GM19035 (cell line): ENCODE measurements at regions not wholly inside any gene's neighbourhood (a gene's known extent, or its start where the extent isn't known, plus 50 kb on each side); places are given as distances from the start of the nearest gene placed in this dataset.

Experiments used
- ATAC-seq: cut with Tn5 transposase; IDR thresholded peaks from one replicate; pipeline ENCODE4 v1.9.1; 2021; ENCODE audit not compliant: unreplicated experiment

DNA sequence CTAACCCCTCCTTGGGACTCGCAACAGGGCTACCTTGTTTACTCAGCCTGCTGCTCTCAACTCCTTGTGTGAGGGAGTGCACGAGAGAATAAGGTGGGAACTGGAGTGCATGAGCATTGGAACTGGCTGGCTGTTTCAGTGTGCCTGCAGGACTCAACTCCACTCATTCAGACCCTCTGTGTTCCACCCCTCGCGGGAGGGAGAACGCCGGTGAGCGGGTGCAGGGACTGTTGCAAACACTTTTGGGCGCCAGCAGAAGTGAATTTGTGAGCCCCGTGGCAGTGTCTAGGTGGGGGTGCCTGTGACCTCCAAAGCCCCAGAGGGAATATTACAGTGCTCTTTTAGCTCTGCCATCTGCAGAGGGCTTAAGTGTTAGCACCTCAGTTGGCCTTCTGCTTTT lies 1978.3 kb upstream of the PIK3C3 start:
- ATAC-seq, result no peak

DNA sequence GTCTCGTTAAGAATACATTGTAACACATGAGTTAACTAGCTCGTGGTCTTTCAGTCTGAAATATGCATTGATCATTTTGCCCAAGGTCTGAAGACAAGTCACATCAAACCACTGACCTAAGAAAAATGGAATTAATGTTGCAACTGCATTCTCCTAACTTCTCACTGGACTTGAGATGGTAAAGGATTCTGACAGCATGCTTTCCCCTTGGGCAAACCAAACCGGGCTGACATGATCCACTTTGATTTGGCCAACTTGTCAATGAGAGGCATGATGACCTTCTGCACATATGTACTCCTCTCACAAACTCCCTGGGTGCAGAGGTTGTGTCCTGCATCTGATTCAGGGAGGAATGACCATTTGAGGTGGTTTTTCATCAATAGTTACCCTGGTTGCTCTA lies 1982.5 kb upstream of the PIK3C3 start:
- ATAC-seq, result no peak

DNA sequence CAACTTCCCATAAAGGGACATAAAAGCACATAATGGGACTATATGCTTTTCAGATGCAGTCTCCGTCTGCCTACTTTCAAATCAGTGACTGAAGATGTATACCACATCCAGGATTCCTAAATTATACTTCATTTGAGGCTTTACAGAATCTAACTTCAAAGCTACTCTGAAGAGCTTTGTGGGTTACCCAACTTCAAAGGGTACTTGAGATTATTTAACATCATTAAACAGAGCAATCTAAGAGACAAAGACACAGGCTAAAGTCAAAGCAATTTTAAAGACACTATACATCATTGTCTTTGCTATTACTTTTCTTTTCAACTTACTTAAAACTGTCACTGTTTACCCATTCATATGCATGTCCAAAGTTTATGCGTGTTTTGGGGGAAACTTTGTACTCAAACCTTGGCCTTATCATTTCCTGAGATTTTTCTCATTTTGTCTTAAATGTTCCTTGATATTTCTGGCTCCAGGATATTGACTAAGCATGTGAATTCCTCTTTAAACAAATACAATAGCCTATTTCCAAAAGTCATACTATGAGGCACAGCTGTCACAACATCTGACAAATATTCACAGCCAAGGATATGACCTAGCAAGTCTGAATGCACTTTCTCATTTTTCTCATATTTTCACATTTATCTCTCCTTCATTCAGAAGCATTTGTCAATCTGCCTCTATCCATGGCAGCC lies 1985.1 kb upstream of the PIK3C3 start:
- no peak for ATAC-seq

DNA sequence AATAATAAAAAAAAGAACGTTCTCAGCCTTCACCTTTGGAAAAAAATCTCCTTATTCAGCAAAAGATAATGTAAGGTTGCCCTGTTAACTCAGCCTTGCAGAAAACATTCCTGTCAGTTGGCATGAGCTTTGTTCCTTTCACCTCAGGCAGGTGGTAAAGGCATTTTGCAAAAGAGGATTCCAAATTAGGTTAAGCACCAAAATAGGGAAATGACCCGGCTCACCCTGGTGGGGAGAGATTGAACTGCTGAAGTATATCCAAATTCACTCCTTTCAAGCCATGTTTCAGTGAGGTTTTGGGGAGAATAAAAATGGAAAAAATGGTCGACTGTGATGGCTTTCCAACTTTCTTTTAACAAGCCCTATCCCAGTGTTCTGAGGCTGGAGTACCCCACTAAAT lies 1988.8 kb upstream of the PIK3C3 start:
- ATAC-seq, result no peak

DNA sequence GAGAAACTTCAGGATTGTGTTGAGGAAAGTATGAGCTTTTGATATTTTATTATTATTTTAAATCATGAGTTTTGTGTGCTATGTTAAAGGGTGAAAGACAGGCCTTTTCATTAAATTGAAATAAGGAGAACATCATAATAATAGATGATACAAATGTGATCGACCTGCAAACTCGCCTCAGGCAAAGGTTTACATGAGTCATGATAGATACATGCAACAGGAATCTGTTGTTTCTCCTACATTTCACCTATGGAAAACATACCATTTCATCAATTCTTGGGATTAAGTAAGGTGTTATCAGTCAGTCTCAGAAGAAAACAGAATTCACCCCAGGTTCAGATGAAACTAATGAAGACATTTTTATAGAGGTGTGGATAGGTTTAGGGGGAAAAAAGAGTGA lies 1992.5 kb upstream of the PIK3C3 start:
- no peak for ATAC-seq

DNA sequence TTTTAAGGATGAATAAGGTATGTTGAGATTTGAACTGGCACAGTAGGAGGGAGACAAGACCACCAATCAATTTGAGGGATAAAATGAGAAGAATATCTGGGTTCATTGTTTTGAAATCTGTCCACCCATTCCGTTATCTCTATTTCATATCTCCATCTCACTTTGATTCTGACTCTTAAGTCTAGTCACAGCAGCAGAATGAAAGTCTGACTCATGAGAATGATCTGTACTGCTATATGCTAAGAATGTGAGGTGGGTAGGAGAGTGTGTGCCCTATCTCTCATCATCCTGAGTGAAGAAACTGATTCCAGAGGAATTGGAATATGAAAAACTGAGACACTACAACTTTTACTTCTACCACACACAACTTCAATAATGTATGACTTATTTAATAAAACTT lies 1994.5 kb upstream of the PIK3C3 start:
- ATAC-seq, result no peak

DNA sequence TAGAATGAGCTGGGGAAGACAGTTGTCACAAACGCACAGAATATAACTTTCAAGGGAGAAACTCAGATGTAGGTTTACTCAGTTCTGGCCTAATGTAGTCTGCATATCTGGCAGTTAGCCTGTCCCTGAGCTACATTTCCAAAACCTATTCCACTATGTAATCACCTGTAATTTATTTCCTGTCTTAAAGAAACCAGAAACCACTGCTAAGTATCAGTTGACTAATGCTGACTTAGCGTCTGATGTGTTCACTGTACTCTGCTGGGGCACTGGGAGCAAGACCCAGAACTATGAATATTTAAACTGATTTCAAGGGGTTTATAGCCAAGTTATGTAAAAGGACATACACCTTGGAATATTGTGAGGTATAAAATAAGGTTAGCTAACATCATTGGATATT lies 1995.2 kb upstream of the PIK3C3 start:
- ATAC-seq, result no peak

DNA sequence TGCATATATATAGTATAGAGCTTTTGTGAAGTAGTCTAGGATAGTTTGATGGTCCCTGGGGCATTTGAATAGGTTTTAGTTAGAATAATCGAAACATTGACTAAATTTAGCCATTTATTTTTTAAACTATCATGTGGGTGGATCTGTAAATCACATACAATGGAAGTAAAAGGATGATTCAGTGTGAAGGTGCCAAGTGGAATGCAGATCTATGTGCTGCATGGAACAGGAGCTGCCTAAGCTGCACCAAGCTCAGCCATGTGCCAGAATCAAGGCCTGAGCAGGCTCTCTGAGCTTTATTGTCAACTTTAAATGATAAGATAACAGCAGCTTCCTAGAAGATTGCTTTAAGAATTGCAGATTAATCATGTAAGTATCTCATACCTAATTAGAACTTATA lies 1996.2 kb upstream of the PIK3C3 start:
- no peak for ATAC-seq

DNA sequence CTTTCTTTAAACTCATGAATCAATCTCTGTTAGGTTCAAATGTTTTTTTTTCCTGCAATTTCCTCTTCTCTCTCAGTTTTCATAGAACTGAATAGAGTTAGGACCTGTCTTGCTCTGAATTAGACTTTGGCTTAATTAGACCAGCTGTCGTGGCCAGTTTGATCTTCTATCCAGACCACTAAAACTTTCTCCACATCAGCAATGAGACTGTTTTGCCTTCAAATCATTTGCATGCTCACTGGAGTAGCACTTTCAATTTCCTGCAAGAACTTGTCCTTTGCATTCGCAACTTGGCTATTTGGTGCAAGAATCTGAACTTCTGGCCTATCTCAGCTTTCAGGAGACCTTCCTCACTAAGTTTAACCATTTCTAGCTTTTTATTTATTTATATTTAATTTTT lies 2002.2 kb upstream of the PIK3C3 start:
- ATAC-seq, result no peak

DNA sequence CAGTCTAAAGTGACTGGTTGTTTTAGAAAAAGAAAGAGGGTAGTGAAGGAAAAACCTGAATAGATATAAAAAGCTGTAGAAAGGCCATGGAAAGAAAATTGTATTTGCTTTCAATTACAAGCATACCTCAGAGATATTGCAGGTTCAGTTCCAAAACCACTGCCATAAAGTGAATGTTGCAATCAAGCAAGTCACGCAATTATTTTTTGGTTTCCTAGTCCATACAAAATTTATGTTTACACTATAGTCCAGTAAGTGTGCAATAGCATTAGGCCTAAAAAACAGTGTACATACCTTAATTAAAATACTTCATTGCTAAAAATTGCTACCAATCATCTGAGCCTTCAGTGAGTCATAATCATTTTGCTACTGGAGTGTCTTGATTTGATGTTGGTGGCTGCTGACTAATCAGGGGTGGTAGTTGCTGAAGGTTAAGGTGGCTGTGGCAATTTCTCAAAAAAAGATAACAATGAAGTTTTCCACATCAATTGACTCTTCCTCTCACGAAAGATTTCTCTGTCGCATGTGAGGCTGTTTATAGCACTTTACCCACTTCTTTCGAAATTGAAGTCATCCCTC lies 2003.8 kb upstream of the PIK3C3 start:
- no peak for ATAC-seq

DNA sequence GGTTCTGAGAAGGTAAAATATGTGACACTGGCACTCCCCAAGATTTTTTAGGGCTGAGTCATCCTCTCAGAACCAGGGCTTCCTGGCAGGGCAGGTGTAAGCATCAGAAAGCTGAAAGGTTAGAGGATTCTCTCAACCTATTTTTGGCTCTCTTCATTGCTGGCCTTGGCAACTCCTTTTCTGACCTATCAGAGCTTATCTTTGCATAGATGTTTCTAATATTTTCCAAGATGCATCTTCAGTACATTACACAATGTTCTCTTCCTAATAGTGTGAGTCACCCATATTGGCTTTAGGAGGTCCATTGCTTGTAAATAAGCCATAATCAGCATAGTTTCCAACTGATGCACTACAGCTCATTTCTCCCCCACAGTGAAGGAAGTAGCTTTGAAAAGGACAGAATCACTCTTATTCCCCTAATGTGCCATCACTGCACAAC lies 2008.4 kb upstream of the PIK3C3 start:
- no peak for ATAC-seq

DNA sequence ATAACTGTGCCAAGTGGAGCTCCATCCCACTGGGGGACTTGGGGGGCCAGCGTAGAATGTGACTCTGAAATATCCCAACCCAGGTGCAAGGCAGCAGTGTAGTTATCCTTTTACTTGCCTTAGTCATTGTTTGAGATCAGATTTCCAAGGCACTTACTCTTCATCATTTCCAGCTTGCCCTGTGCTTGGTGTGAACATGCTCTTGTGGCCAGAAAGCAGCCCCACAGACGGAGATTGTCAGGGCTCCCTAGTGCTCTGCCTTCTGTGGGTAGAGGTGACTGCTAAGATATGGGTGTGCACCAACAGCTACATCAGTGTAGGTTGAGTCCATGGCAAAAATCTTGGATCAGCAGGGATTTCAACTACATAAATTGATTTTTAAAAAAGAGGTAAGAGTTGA lies 2010.0 kb upstream of the PIK3C3 start:
- ATAC-seq, result no peak

DNA sequence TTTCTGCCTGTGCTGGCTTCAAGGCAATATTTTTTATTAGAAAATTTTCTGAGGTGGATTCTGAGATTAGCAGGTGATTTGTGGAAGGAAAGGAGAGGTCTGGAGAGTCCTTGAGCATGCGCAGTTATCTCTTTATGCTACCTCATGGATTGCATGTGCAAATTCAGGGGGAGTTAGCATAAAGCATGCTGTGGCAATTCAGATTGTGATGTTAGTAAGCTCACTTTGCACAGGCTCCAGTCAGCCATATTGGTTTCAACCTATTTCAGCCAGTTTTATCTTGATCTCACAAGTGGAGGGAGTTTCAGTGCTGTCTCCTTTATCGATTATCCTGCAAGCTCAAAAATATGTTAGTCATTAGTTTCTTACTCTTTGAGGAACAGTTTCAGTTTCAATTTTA lies 2012.3 kb upstream of the PIK3C3 start:
- ATAC-seq, result no peak

DNA sequence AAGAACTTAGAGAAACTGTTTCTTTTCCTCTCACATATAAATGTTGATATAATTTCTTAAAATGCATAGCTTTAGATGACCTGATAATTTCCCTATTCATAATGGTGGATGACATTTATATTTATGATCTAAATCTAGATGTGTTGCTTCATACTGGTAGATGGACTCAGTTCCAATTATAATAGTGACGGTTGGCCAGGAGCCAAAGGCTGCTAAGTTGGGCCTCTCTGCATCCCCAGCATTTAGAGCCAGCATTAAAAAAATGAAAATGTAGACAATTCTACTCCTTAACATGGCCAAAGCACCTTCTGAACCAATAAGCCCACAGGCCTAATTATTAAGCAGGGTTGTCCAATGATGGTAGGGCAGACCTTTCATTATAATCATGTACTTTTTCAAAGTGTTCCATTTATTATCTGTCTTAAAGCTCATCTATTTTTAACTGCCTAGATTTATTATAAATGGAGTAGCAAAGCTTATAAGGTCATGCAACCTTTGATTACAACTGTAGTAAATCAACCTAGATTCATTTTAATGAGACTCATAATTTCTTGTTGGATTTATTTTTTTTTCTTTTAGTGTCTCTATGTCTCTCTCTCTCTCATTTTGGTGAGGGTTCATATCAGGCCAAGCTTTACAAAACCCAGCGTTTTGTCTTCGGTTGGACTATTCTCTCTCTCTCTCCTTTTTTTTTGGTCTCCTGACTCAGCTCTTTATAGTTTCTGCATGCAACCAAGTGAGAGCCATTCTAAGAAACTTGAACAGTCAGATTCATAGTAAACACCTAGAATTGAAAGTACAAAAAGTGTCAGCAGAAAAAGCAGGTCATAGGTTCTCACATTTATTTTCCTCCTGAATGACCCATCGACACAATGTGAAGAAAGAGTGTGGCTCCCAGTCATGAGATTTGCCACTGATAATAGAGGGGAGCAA lies 2016.1 kb upstream of the PIK3C3 start:
- no peak for ATAC-seq

DNA sequence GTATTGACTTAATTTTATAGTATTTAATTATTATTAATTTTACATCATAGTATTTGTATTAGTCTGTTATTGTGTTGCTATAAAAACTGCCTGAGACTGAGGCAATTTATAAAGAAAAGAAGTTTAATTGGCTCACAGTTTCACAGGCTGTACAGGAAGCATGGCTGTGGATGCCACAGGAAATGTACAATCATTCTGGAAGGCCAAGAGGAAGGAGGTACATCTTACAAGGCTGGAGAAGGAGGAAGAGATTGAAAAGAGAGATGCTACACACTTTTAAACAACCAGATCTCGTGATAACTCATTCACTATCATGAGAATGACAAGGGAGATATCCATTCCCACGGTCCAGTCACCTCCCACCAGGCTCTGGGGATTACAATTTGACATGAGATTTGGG lies 2019.4 kb upstream of the PIK3C3 start:
- no peak for ATAC-seq

DNA sequence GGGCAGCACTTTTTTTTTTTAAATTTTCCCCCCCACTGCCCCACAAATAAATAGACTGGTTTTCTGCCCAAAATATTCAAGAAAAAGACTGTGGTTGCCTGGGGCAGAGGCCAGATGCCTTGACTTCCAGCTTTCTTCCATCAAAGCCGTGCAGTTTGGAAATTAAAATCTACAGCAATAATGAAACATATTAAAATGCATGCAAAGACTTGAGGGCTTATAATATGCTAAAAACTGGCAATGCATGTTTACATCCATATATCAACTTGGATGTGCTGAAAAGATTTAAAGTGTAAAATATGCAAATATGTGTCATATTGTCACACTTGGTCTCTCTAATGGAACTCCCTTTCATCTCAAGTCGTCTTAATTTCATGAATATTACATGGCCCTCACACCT lies 2036.2 kb upstream of the PIK3C3 start:
- ATAC-seq, result no peak

DNA sequence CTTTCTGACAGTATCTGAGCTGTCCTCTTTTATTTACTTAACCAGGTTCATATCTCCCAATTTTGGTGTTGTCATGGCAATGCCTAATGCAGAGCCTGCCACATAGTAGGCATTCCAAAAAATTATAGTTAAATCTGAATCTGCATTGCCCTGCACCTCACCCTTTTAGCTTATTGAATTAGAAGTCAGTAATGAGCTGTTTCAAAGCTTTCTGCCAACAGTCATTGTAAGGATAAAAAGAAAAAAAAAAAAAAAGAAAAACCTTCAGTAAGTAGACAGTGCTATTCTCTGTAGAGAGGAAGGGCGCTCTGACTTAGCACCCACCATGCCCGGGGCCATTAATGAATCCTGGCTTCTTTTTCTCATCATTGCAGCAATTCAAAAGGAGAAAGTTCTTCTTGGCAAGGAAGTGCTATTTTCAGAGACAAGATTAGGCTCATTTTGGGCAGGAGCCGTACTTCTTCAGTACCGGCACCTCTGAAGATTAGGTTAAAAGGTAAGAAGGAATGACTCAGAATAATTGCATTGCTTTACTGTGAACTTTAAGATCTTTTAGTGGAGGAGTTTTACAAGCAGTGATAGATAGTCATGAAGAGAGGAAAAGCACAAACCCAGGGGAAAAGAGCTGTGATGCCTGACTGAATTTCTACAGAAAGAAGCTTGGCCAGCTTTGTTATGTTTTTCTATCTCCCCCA lies 2041.2 kb upstream of the PIK3C3 start:
- no peak for ATAC-seq

DNA sequence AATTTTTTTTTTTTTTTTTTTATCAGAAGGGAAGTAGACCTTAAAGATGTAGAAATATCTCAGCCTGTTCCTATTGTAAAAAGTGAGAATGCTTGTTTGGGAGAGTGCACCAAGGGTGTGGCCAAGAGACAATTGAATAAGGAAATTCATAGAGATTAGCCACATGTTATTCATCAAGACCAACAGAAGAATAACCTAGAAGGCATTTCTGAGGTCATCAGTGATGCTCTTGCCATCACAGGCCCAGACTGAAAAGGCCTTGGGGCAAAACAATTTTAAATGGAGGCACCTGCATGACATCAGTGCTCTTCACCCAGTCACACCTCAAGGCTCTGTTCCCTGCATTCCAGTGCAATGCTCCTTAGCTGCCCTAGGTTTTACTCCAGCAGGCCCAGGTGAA lies 2043.3 kb upstream of the PIK3C3 start:
- no peak for ATAC-seq

DNA sequence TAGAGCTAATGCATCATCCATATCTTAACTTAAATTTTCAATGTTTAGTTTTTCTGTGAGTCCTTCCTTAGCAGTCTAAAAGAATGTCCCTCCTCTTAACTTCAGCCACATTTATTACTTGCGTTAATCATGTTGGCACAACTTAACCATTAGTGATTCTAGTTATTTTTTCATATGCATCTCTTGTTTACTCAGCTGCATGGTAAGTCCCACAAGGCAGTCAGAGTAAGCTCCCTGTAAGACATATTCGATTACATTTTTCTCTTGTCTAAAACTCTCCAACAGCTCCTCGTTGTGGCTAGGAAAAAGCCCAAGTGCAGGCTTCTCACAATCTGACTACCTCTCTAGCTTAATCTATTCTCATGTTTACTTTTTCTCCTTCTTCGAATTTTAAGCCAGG lies 2045.3 kb upstream of the PIK3C3 start:
- no peak for ATAC-seq

DNA sequence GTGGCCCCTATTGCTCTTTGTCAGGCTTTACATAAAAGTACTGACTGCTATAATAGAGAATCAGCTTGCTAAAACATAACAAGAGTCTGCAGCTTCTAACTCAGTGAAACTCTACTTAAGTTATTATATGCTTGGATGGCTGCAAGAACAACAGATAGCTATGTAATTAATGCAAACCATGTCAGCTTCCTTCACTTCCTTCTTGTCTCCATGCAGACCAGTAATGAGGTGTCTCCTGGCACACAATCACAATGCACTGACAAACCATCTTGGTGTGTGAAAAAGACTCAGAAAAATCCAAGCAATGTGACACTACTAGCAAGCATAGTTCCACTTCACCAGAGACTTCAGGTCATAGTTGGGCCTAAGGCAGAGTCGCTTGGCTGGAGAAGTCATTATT lies 2068.9 kb upstream of the PIK3C3 start:
- ATAC-seq, result no peak

DNA sequence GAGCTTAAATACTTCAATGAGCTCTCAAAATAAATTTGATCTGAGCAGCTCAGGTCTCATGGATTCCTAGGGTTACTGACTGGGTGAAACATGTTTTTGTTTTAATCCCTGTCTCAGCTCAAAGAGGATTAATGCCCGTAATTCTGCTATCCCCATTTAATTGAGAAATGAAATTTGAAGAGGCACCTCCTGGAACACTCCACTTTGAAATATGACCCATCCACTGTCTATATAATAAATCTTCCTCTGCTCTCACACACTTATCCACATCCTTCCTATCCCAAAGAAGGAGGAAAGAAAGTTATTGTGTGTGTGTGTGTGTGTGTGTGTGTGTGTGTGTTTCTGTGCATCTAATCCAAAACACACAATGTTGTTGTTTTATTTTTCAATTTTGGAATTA lies 2082.4 kb upstream of the PIK3C3 start:
- no peak for ATAC-seq

DNA sequence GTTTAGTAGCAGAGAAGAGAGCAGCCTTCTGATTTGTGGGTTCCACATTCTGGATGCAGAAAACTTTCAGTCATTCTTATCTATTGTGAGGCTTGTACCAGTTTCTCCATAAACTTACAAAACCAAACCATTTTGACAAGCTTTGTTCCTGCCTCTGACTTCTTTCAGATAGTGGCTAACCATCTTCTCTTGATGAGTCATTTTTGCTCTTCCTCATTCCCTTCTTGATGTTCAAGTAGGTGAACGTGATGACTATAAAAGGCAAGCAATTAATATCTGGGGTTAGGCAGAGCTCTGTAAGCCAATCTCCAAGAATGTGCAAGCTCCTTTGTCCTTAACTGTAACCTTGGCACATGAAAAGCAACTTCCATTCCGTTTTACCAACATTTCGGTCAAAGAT lies 2083.1 kb upstream of the PIK3C3 start:
- ATAC-seq, result no peak
